ENCODE measurements at regions not wholly inside any gene's neighbourhood (a gene's known extent, or its start where the extent isn't known, plus 50 kb on each side); places are given as distances from the start of the nearest gene placed in this dataset.

- TF ChIP-seq CTCF (IDR thresholded peaks at IDR 0.05; ENCODE audit: extremely low read depth in 1 of 2, insufficient read depth in 1 of 2, low read depth in 1 of 2, low read length in 2 of 2) (no peak), MAX (IDR thresholded peaks at IDR 0.05; ENCODE audit: insufficient read depth, insufficient read length) (no peak), POLR2A (IDR thresholded peaks at IDR 0.05; ENCODE audit: low read depth, low read length) (no peak), EZH2 (IDR thresholded peaks at IDR 0.05; ENCODE audit: borderline replicate concordance, low read depth, low read length, severe bottlenecking) (no peak), MYC (IDR thresholded peaks at IDR 0.05; ENCODE audit: low read depth, low read length) (no peak)
Measured at GRCh38 chr5:21672911-21673310, 1180.2 kb downstream of the CDH12 start.

Measured in endothelial cell of umbilical vein (primary cell).